GM21528 (cell line): ENCODE measurements at regions not wholly inside any gene's neighbourhood (a gene's known extent, or its start where the extent isn't known, plus 50 kb on each side); places are given as distances from the start of the nearest gene placed in this dataset.

Source experiments
- ATAC-seq: cut with Tn5 transposase; IDR thresholded peaks from one replicate; pipeline ENCODE4 v1.9.1; 2021; ENCODE audit warnings: mild to moderate bottlenecking, moderate library complexity; ENCODE audit not compliant: unreplicated experiment, low FRiP score

- ATAC-seq = no peak
These were observed 96.2 kb upstream of the HAAO start for GRCh38 chr2:42888321-42889245.

- no peak for ATAC-seq
These were observed 94.5 kb upstream of the HAAO start for GRCh38 chr2:42886921-42887320.

DNA sequence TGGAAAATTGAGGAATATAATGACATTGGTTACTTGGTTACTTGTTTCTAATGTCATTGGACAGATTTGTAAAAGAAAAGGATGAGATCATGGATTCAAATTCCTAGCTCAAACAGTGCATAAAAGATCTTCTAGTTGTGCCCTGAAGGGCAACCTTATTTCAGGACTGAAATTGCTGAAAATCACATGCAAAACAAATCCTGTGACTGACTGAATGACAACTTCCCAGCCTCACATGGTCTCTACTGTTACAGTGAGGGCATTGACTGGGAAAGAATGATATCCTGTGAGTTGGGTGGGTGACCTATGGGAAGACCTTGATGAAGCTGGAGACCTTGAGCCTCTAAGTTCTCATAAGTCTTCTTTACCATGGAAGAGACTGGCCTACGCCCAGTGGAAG is 90.4 kb upstream of the HAAO start:
- ATAC-seq = no peak

GRCh38 chr2:42881732-42882131 is 89.3 kb upstream of the HAAO start:
- no peak for ATAC-seq

DNA sequence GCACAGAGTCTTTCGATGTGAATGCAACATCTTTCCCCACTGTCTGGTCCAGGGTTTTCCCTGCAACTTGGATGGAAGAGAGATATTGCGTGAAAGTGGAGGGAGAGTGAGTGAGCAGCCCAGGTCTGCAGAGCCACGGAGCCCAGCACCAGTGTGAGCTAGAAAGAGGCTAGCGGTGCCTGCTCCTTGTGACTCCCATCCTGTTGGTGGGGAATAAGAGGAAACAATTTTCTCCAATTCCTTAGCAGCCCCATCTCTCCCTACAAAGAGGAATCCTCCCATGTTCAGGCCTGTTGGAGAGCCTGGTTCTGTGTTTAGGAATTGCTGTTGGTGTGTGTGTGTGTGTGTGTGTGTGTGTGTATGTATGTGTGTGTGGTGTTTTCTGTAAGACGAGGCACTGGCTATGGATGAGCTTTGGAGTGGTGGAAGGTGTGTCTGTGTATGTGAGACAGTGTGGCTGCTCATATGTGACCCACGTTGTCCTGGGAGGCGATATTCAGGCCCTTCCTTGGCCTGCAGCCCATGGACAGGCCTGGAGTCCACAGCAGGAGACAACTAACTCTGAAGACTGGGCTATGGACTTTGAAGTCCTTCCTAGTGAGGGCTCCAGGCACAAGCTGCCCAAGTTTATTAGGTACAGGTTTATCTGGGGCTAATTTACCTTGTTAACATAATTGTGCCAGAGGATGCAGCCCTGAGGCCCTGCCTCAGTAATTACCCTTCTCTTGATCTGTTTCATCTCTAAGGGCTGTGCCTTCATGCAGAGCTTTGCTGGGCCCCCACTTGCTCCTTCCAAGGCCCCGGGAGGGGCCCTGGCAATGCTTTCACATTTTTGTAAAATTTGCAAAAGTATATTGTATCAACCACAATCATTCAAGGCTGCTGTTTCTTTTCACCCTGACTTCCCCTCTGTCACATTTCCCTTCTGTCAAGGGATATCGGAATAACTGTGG is 88.6 kb upstream of the HAAO start:
- no peak for ATAC-seq

DNA sequence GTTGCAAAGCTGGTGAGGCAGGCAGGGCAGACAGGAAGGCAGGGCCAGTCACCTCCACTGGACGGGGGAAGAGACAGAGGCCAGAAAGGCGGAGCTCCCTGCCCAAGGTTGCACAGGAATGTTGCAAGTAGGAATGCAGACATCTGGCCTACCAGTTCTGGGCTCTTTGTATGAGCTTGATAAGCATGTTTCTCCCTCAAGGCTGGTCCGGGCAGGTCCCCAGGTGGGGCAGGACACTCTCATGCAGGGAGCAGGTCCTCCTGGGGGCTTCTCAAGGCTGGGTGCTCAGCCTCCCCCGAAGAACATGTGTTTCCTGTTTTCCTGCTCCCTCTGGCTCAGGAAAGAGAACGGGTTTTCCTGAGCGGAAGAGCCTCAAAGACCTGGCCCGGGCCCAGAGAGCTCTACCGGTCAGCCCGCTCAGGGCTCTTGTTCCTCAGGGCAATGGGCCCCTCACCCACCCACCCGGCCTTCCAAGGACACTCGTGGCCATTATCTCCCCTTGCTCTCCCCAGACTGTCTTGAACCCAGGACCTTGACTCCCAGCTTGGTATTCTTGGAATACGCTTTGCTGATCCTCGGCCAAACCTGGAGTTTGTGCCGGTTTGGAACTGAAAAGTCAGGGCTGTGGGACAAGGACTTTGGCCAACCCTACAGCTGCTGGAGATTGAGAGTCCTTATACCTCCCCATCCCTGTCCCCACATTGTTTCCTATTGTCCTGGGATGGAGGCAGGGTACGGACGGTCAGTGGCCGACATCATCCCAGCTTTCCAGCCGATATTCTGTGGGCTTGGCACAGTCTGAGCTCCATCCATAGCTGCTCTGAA is 87.7 kb upstream of the HAAO start:
- ATAC-seq = no peak

GRCh38 chr2:42879121-42879705 is 86.8 kb upstream of the HAAO start:
- no peak for ATAC-seq

DNA sequence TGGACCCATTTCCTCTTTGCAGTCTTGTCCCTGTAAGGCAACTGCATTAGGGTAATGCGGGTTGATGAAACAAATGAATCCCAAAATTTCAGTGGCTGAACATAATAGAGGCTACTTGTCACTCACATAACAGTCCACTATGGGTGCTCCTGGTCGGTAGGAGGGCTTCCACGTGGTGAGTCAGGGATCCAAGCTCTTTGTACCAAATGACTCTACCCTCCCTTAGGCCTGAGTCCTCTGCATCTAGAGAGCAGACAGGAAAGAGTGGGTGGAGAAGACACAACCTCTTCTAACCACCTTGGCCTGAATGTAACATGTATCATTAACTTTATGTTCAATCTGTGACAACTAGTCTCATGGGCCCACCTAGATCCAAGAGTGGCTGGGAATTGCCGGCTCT is 86.2 kb upstream of the HAAO start:
- no peak for ATAC-seq

DNA sequence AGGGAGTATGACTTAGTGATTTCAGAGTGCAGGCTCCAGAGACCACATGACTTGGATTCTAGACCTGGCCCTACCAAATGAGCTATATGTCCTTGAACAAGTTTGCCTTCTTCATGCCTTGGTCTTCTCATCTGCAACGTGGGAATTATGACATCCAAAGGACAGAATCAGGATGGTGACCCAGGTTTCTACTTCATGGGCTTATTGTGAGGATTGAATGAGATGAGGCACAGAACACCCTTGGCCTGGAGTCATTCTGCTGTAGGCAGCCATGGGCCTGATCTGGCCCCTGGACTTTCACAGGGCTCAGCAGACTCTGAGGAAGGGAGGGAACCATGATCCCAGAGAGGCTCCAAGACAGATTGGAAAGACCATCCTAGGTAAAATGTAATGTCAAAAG is 85.6 kb upstream of the HAAO start:
- no peak for ATAC-seq

- no peak for ATAC-seq
These were observed 85.1 kb upstream of the HAAO start for GRCh38 chr2:42877511-42877910.

DNA sequence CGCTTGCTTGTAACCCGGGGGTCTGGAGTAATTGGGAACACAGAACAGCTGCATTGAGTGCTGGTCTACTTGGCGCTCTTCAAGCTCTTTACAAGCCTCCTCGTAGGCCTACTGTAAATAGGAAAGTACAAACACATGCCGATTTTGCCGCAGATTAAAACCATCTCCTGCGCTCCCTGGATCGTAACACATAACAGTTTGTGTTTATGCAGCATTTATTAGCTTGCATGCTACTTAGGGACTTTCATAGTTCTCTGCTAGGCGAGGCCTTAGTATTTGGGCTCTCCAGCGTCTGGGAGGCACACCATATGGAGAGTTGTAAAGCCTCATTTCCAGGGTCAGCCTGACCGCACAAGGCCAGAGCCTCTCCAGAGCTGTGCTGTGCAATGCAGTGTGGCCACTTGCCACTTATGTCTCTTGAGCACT is 84.0 kb upstream of the HAAO start:
- no peak for ATAC-seq

DNA sequence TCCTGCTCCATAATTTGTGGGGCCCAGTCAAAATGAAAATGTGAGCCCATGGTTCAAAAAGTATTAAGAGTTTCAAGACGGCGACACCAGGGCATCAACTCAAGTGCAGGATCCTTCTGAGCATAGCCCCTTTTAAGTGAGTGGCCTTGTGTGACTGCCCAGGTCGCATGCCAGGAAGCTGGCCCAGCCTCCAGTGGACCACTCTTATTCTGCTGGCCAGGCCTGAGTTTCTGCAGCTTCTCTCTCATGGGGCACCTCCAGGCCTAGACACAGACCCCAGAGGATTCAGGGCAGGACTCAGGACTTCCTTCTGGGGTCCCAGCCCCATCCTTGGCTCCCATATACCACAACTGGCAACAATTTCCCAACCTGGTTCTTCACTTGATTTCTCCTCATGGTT is 83.5 kb upstream of the HAAO start:
- no peak for ATAC-seq

DNA sequence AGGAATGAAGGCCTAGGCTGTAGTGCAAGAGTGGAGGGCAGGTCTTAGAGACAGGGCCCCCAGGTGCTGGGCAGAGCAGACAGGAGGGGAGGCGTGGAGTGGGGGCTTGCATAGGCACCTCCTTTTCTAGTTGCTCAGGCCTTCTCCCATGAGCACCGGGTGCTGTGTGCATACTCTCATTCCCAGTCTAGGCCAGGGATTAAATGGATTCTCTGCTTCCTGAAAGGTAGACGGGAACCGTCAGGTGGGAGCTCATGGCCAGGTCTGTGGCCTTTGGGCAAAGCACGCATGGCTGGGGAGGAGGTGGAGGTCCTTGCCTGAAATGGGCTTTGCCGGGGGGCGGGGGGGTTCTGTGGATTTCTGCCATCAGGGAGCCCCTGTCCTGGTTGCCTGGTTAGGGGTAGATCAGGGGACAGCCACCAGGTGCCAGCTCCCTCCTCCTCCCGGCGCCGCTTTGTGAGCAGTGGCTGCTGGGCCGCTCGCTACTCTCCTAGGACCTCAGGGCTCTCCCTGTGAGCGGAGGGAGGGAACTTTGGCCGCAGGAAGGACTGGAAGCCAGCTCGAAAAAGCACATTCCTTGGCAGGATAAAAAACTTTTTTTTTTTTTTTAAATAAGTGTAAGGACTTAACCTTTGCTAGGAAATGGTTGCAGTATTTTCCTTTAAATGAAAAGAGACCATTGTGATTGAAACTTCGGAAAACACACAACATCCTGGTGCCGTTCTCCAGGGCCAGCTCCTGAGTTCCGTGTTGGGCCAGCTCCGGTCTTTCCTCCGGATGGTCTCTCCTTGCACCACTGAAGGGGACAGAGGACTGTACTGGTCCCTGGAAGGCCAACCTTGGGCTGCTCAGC is 82.8 kb upstream of the HAAO start:
- ATAC-seq = no peak

DNA sequence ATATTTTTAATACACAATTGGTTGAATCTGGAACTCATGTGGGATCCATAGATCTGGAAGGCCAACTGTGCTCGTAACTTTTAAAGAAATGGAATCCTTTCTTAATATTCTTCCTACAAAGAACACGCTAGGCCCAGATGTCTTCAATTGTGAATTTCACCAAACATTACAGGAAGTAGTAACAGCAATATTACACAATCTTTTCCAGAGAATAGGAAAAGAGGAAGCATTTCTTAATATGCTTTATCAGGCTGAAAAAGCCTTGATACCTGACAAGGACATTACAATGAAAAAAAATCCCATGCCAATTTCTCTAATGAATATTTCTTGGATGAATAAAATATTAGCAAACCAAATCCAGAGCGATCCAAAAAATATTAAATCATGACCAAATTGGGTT is 80.3 kb upstream of the HAAO start:
- no peak for ATAC-seq

DNA sequence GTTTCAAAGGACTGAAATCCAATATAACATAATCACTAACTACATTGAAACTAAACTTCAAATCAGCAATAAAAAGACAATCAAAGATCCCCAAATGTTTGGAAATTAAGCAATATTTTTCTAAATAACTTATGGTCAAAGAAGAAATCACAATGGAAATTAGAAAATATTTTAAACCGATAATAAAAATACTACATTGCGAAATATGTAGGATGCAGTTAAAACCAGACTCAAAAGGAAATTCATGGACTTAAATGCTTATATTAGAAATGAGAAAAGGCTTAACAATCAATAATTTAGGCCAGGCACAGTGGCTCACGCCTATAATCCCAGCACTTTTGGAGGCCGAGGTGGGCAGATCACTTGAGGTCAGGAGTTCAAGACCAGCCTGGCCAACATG is 79.0 kb upstream of the HAAO start:
- no peak for ATAC-seq

- no peak for ATAC-seq
These were observed 76.5 kb upstream of the HAAO start for GRCh38 chr2:42868874-42869273.

- ATAC-seq = no peak
These were observed 75.7 kb upstream of the HAAO start for GRCh38 chr2:42868096-42868495.

DNA sequence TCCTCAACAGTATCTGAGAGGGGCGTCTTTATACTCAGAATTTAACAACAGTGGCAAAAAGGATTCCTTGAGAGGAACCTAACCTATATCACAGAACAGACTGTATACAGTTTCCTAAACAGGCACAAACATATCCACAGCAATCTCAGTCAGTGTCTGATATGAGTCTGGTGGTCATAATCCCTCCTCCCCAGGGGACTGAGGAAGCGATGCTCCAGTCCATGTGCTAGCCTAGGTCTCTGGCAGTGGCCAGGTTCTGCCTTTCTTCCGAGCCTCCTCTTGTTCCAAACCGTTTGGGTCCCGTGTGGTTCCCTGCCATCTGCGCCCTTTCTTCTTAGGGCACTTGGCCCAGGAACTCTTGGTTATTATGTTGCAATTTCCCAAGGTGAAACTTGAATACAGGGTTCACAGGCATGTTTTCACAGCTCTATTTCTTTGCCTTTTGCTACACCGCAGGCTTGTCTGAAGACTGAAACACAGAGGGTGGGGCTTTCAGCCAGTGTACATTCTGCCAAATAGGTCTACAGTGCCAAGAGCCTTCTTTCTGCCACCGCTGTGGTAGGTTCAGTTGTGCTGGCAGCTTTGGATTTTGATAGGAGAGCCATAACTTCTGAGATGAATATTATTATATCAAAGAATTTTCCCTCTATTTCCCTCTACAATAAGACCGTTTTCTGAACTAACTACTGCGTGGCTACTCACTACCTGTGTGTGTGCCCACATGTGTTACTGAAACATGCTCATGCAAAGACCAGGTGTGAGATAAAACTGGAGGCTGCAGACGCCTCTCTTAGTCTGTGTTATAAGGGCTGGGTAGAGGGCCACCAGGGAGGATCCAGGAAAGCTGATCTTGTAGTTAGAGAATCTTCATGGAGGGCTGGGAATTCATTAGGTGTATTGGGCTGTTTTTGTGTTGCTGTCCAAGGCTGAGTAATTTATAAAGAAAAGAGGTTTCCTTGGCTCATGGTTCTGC is 75.0 kb upstream of the HAAO start:
- ATAC-seq = no peak
